GM13977 (cell line): ENCODE measurements at regions not wholly inside any gene's neighbourhood (a gene's known extent, or its start where the extent isn't known, plus 50 kb on each side); places are given as distances from the start of the nearest gene placed in this dataset.

ENCODE experiments used
- DNase-seq: peaks from one replicate; pipeline ENCODE4 v3.0.0; 2012; ENCODE audit warnings: low spot score
- CTCF ChIP-seq: IDR thresholded peaks from 2 replicates; pipeline ENCODE4 v1.5.1; 2012; ENCODE audit warnings: mild to moderate bottlenecking, control low read depth; ENCODE audit not compliant: insufficient read depth; ENCODE audit errors: extremely low read depth, missing control alignments
- in situ Hi-C: fragments of 300-500 bp; cut with MboI; formaldehyde crosslinking; loops from one replicate; pipeline ENCODE4 v1.12.0; 2022; ENCODE audit warnings: low sequenced_read_pairs, low pct_unique_long_range_greater_than_20kb, mixed read lengths, inconsistent platforms; ENCODE audit not compliant: unreplicated experiment

- in situ Hi-C loops = no loop called here
- TF ChIP-seq CTCF = no peak
- no peak for DNase-seq
Observed at GRCh38 chr2:20559277-20559676, 91.6 kb downstream of the HS1BP3 start.

GRCh38 chr2:20560011-20560410 is 90.9 kb downstream of the HS1BP3 start:
- TF ChIP-seq CTCF = no peak
- in situ Hi-C loops = no loop called here
- DNase-seq = no peak

GRCh38 chr2:20560891-20561636 is 89.8 kb downstream of the HS1BP3 start:
- TF ChIP-seq CTCF = no peak
- no peak for DNase-seq
- in situ Hi-C loops = no loop called here

- TF ChIP-seq CTCF = no peak
- in situ Hi-C loops = no loop called here
- DNase-seq = no peak
Observed at GRCh38 chr2:20561637-20562454, 89.1 kb downstream of the HS1BP3 start.

DNA sequence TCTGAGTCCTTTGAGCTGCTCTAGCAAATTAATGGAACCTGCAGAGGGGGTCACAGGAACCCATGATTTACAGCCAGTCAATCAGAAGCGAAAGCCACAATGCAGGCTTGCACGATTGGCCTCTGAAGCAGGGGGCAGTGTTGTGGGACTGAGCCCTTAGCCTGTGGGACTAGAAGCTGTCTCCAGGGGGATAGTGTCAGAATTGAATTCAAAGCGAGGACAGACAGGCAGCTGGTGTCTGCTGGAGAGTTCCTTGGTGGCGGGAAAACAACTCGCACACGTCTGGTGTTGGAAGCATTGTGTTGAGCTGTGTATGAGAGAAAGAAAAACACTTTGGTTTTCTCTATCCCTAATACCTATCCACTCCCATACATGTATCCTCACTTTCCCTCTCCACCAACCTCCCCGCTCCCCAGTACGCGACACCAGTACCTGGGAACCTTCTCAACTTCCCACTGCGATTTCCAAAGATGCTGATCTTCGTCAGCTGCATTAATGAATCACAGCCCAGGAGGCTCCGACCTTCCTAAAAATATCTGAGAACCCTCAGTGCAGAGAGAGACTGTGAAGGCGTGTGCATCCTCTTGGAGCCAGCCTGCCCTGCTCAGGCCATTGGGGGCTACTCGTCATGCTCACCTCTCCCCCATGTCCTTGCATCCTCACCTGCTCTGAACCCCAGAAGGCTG is 88.2 kb downstream of the HS1BP3 start:
- no peak for TF ChIP-seq CTCF
- in situ Hi-C loops = no loop called here
- no peak for DNase-seq

DNA sequence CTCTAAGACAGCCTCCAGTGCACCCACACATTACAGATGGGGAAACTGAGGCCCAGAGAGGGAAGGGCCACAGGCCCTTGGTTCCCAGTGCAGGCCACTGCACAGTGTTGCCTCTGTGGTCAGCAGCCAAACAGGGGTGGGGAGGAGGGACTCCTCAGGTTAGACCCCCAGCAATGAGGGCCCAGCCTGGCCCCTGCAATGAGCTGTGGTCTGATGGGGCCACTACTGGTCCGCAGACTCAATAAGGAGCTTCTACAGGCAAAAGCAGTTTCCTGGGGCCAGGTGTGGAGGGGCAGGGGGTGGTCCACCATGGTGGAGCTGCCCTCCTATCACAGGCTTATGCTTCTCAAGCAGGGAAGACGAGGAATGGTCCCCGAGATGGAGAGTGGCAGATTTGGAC is 87.6 kb downstream of the HS1BP3 start:
- in situ Hi-C loops = no loop called here
- DNase-seq = no peak
- no peak for TF ChIP-seq CTCF
